ENCODE measurements at regions not wholly inside any gene's neighbourhood (a gene's known extent, or its start where the extent isn't known, plus 50 kb on each side); places are given as distances from the start of the nearest gene placed in this dataset.

GRCh38 chr6:119628691-119629594 is 279.4 kb upstream of the MAN1A1 start:
- H3K4me3 ChIP-seq (replicated peaks; ENCODE audit: low read depth, low read length) = no peak overlapping the region
- no peak for DNase-seq (ENCODE audit: extremely low read depth, low read depth)
- no peak for TF ChIP-seq CTCF (IDR thresholded peaks at IDR 0.05; ENCODE audit: low read depth, low read length, missing control alignments)

GRCh38 chr6:119627908-119628669 is 278.5 kb upstream of the MAN1A1 start:
- no peak overlapping the region for H3K4me3 ChIP-seq (replicated peaks; ENCODE audit: low read depth, low read length)
- no peak for TF ChIP-seq CTCF (IDR thresholded peaks at IDR 0.05; ENCODE audit: low read depth, low read length, missing control alignments)
- no peak for DNase-seq (ENCODE audit: extremely low read depth, low read depth)

DNA sequence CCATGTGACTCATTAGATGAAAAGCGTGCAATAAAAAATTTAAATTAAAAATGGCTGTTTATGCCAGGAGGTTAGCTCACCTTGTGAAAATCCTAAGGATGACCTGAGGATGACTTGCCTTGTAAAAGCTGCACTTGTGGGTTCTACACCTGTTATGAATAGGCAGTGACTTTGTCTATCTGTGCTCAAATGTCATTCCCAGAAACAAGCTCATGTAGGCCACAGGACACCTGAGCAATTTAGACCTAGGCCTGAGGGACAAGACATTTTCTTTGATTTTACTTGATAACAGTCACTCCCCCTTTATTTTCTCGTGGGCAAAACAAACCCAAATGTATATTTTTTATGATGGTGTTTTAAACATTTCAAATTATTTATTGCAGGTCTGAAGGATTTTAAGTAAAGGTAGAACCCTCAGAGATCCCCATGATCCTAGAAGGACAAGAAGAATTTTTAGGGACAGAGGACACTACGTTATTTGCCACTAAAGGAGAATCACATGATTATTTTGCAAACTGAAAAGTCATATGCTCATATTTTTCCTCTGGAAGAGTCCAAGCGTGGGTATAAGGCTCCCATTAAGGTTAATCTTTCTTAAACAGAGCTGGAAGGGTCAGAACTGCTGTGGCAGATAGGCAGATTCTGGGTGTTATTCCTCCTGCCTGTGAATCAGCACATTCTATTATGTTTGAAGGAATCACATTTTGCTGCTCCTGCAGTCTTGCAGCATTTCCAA is 277.5 kb upstream of the MAN1A1 start:
- DNase-seq (ENCODE audit: extremely low read depth, low read depth) = no peak
- no peak for TF ChIP-seq CTCF (IDR thresholded peaks at IDR 0.05; ENCODE audit: low read depth, low read length, missing control alignments)

DNA sequence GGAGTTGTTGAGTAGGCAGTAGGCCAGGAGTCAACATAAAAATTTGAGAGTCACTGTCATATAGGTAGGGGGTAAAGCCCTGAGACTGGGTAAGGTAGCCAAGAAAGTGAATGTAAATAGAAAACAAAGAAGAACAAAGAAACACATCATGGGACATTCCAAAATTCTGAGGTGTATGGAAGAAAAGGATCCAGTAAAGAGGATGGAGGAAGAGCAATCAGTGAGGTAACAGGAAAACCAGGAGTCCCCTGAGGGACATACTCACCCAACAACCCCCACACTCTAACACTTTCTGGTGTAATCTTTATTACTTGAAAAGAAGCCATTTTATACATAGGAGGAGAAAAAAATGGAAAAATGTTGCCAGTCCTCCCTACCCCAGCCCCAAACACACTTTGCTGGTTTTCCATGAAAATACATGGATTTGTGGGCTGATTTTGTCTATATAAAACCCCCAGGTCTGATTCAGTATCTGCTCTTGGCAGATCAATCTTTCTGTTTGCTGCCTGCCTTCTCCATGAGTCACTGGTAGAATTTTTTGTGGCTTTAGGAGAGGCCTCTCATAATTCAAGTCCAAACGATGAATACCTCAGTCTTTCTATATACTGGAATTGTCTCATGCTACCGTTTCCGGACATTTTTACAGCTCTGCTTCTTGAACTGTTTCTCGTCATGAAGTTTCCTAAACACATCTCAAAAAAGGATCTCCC is 271.4 kb upstream of the MAN1A1 start:
- H3K4me3 ChIP-seq (replicated peaks; ENCODE audit: low read depth, low read length) = no peak overlapping the region
- TF ChIP-seq CTCF (IDR thresholded peaks at IDR 0.05; ENCODE audit: low read depth, low read length, missing control alignments) = no peak
- DNase-seq (ENCODE audit: extremely low read depth, low read depth) = peak; percentile 35

More for the DNA sequence above, 277.5 kb upstream of the MAN1A1 start:
- no peak overlapping the region for H3K4me3 ChIP-seq (replicated peaks; ENCODE audit: low read depth, low read length)

DNA sequence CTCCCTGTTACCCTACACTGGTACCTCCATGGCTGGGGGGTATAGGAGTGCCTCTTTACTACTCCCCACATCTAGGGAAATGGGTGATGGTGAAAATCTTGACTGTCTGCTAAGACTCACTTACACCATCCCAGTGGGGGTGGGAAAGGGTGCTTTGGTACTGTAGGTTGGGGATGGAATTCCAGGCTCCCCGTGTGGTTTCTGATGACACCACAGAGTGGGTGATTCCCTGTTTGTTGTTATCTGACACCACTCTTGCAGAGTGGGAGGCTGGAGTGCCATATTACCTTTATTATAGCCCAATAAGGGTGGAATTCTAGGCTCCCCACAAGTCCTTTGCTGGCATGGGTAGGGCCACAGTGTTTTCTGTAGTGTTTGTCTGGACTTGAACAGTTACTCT is 264.6 kb upstream of the MAN1A1 start:
- DNase-seq (ENCODE audit: extremely low read depth, low read depth) = no peak
- no peak for TF ChIP-seq CTCF (IDR thresholded peaks at IDR 0.05; ENCODE audit: low read depth, low read length, missing control alignments)
- H3K4me3 ChIP-seq (replicated peaks; ENCODE audit: low read depth, low read length) = no peak overlapping the region

DNA sequence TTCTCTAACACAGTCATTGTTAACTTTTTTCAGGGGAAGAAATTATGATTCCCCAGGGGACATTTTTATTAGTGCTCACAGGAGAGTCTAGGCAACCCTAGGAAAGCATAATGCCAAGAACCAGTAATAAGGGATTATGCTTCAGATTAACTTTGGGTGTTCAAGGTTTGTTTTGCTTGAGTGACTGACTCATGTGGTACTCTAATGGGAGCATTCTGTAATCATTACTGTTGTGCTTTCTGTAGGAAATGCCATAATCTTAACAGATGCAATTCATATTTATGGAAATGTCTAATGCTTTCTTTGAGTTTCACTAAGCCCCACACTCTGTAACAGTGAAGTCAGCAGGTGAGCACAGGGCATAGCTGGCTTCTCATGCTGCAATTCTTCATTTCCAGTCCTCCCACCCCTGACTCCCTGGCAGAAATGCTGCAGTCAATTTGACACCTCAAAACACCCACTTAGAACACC is 263.4 kb upstream of the MAN1A1 start:
- no peak overlapping the region for H3K4me3 ChIP-seq (replicated peaks; ENCODE audit: low read depth, low read length)
- TF ChIP-seq CTCF (IDR thresholded peaks at IDR 0.05; ENCODE audit: low read depth, low read length, missing control alignments) = no peak
- no peak for DNase-seq (ENCODE audit: extremely low read depth, low read depth)
